Caco-2 (cell line): ENCODE measurements at regions not wholly inside any gene's neighbourhood (a gene's known extent, or its start where the extent isn't known, plus 50 kb on each side); places are given as distances from the start of the nearest gene placed in this dataset.

Source experiments
- BruUV-seq: library from RNA; stranded (reverse); fragments of 400-500 nt; replicated peaks from 2 replicates; lab custom pipeline; 2021; lab: Mats Ljungman, UMichigan
- CTCF ChIA-PET: fragments of 300-600 bp; sonication (Branson Sonifier 250); formaldehyde crosslinking; loops from one replicate; lab custom pipeline; 2022; ENCODE audit warnings: antibody characterized with exemption; lab: Charles Lee
- POLR2A ChIA-PET: fragments of 300-600 bp; sonication (Branson Sonifier 250); formaldehyde crosslinking; loops from one replicate; lab custom pipeline; 2022; ENCODE audit warnings: antibody characterized with exemption; lab: Charles Lee
- DNase-seq, 2 experiments: peaks; one replicate each; pipeline versions ENCODE4 v3.0.0 to v3.0.0-alpha.2; 2020 to 2022
- H3K27me3 ChIP-seq: replicated peaks from 2 replicates; pipeline ENCODE4 v1.6.0; 2011; ENCODE audit warnings: low read length; ENCODE audit not compliant: control insufficient read depth, insufficient read depth
- H3K36me3 ChIP-seq: 2 replicates; pipeline ENCODE4 v1.5.1; 2011; ENCODE audit warnings: low read length; ENCODE audit not compliant: control insufficient read depth, insufficient read depth
- H3K4me1 ChIP-seq: fragments of 250-450 bp; sonication (Bioruptor Pico); 2 replicates; pipeline ENCODE4 v1.5.1; 2020; ENCODE audit warnings: mild to moderate bottlenecking
- H3K4me3 ChIP-seq: 2 replicates; pipeline ENCODE4 v1.5.1; 2011; ENCODE audit warnings: low read depth, mild to moderate bottlenecking, control low read depth, low read length
- H3K9me3 ChIP-seq: fragments of 250-450 bp; sonication (Bioruptor Pico); 2 replicates; pipeline ENCODE4 v1.5.1; 2020; ENCODE audit warnings: mild to moderate bottlenecking, moderate library complexity
- H3K27ac Mint-ChIP-seq: one replicate; pipeline ENCODE4 v1.8.0; 2022; ENCODE audit warnings: mixed read lengths; ENCODE audit not compliant: unreplicated experiment
- H3K27me3 Mint-ChIP-seq: one replicate; pipeline ENCODE4 v1.8.0; 2022; ENCODE audit warnings: mixed read lengths; ENCODE audit not compliant: insufficient read depth, unreplicated experiment
- H3K36me3 Mint-ChIP-seq: one replicate; pipeline ENCODE4 v1.8.0; 2022; ENCODE audit warnings: mild to moderate bottlenecking, mixed read lengths; ENCODE audit not compliant: insufficient read depth, unreplicated experiment
- H3K4me1 Mint-ChIP-seq: one replicate; pipeline ENCODE4 v1.8.0; 2022; ENCODE audit warnings: low read depth, mixed read lengths; ENCODE audit not compliant: unreplicated experiment
- H3K4me3 Mint-ChIP-seq: one replicate; pipeline ENCODE4 v1.8.0; 2022; ENCODE audit warnings: mild to moderate bottlenecking, moderate library complexity, mixed read lengths; ENCODE audit not compliant: unreplicated experiment
- H3K9me3 Mint-ChIP-seq: one replicate; pipeline ENCODE4 v1.8.0; 2022; ENCODE audit warnings: mixed read lengths; ENCODE audit not compliant: unreplicated experiment
- intact Hi-C: fragments of 100-400 bp; cut with micrococcal nuclease; formaldehyde crosslinking; loops from one replicate; pipeline ENCODE4 v1.10.0; 2022; ENCODE audit not compliant: unreplicated experiment
- TF ChIP-seq, protein P1 (sequence below), 2 experiments: fragments of 200-600 bp in 1 of 2; IDR thresholded peaks; 1 replicate in 1 of 2; 2 replicates in 1 of 2; pipeline versions ENCODE4 v1.5.1 to v1.8.0; 2011 to 2022; ENCODE audit warnings: antibody characterized with exemption in 1 of 2, control low read depth in 1 of 2, inconsistent platforms in 1 of 2, low read depth in 1 of 2, low read length in 1 of 2, mild to moderate bottlenecking in 1 of 2, moderate library complexity in 1 of 2; ENCODE audit not compliant: insufficient read depth in 1 of 2, severe bottlenecking in 1 of 2, unreplicated experiment in 1 of 2

- H3K36me3 ChIP-seq, result no peaks in the 10 kb centered on the region
- no peaks in the 10 kb centered on the region for H3K36me3 Mint-ChIP-seq
- BruUV-seq, result no TSS peak
- ChIA-PET POLR2A (no interaction called here), CTCF (no interaction called here)
- no peak for DNase-seq
- H3K27ac Mint-ChIP-seq, result no peak overlapping the region
- TF ChIP-seq, protein P1, sequence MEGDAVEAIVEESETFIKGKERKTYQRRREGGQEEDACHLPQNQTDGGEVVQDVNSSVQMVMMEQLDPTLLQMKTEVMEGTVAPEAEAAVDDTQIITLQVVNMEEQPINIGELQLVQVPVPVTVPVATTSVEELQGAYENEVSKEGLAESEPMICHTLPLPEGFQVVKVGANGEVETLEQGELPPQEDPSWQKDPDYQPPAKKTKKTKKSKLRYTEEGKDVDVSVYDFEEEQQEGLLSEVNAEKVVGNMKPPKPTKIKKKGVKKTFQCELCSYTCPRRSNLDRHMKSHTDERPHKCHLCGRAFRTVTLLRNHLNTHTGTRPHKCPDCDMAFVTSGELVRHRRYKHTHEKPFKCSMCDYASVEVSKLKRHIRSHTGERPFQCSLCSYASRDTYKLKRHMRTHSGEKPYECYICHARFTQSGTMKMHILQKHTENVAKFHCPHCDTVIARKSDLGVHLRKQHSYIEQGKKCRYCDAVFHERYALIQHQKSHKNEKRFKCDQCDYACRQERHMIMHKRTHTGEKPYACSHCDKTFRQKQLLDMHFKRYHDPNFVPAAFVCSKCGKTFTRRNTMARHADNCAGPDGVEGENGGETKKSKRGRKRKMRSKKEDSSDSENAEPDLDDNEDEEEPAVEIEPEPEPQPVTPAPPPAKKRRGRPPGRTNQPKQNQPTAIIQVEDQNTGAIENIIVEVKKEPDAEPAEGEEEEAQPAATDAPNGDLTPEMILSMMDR (IDR thresholded peaks at IDR 0.05; ENCODE audit: insufficient read depth in 1 of 2, low read depth in 1 of 2, low read length in 1 of 2, severe bottlenecking in 1 of 2, unreplicated experiment in 1 of 2), result no peak
- H3K4me3 Mint-ChIP-seq, result no peak overlapping the region
- no peaks in the 10 kb centered on the region for H3K27me3 Mint-ChIP-seq
- no peaks in the 10 kb centered on the region for H3K9me3 ChIP-seq
- no peaks in the 10 kb centered on the region for H3K27me3 ChIP-seq
- no peak overlapping the region for H3K4me3 ChIP-seq
- no peaks in the 10 kb centered on the region for H3K4me1 ChIP-seq
- intact Hi-C loops, result no loop called here
- no peaks in the 10 kb centered on the region for H3K9me3 Mint-ChIP-seq
- H3K4me1 Mint-ChIP-seq, result no peaks in the 10 kb centered on the region
Observed at GRCh38 chr11:104467404-104467803, 303.5 kb upstream of the PDGFD start.

- Histone ChIP-seq H3K4me3 (no peak overlapping the region), H3K27me3 (no peaks in the 10 kb centered on the region), H3K36me3 (no peaks in the 10 kb centered on the region), H3K9me3 (no peaks in the 10 kb centered on the region), H3K4me1 (no peaks in the 10 kb centered on the region)
- Mint-ChIP-seq H3K36me3 (no peaks in the 10 kb centered on the region), H3K27ac (no peak overlapping the region), H3K9me3 (no peaks in the 10 kb centered on the region), H3K4me3 (no peak overlapping the region), H3K4me1 (no peaks in the 10 kb centered on the region), H3K27me3 (no peaks in the 10 kb centered on the region)
- CTCF ChIA-PET, result no interaction called here
- TF ChIP-seq, protein P1 (IDR thresholded peaks at IDR 0.05; ENCODE audit: insufficient read depth in 1 of 2, low read depth in 1 of 2, low read length in 1 of 2, severe bottlenecking in 1 of 2, unreplicated experiment in 1 of 2), result no peak
- DNase-seq, result no peak
- intact Hi-C loops, result no loop called here
- no TSS peak for BruUV-seq
- POLR2A ChIA-PET, result no interaction called here
Observed at GRCh38 chr11:104465321-104465720, 301.4 kb upstream of the PDGFD start.

GRCh38 chr11:104464691-104465090, 300.7 kb upstream of the PDGFD start:
- ChIA-PET CTCF (no interaction called here), POLR2A (no interaction called here)
- Mint-ChIP-seq H3K36me3 (no peaks in the 10 kb centered on the region), H3K27me3 (no peaks in the 10 kb centered on the region), H3K9me3 (no peaks in the 10 kb centered on the region), H3K27ac (no peak overlapping the region), H3K4me1 (no peaks in the 10 kb centered on the region), H3K4me3 (no peak overlapping the region)
- H3K36me3 ChIP-seq, result no peaks in the 10 kb centered on the region
- BruUV-seq, result no TSS peak
- H3K9me3 ChIP-seq, result no peaks in the 10 kb centered on the region
- intact Hi-C loops, result no loop called here
- H3K4me3 ChIP-seq, result no peak overlapping the region
- DNase-seq, result no peak
- H3K27me3 ChIP-seq, result no peaks in the 10 kb centered on the region
- TF ChIP-seq, protein P1 (IDR thresholded peaks at IDR 0.05; ENCODE audit: insufficient read depth in 1 of 2, low read depth in 1 of 2, low read length in 1 of 2, severe bottlenecking in 1 of 2, unreplicated experiment in 1 of 2), result no peak
- H3K4me1 ChIP-seq, result no peaks in the 10 kb centered on the region
